OCI-LY7 (cell line): ENCODE measurements at regions not wholly inside any gene's neighbourhood (a gene's known extent, or its start where the extent isn't known, plus 50 kb on each side); places are given as distances from the start of the nearest gene placed in this dataset.

ENCODE experiments used
- BruUV-seq: library from RNA; stranded (reverse); fragments of 400-500 nt; replicated peaks from 2 replicates; lab custom pipeline; 2021; lab: Mats Ljungman, UMichigan
- CTCF ChIA-PET: fragments of 300-600 bp; sonication (Branson Sonifier 250); formaldehyde crosslinking; loops from one replicate; lab custom pipeline; 2022; ENCODE audit warnings: antibody characterized with exemption; ENCODE audit not compliant: unreplicated experiment; lab: Charles Lee
- POLR2A ChIA-PET: fragments of 300-600 bp; sonication (Branson Sonifier 250); formaldehyde crosslinking; loops from one replicate; lab custom pipeline; 2022; ENCODE audit warnings: antibody characterized with exemption; lab: Charles Lee
- DNase-seq: peaks from one replicate; pipeline ENCODE4 v3.0.0-alpha.2; 2015; ENCODE audit warnings: low spot score
- H2AFZ ChIP-seq: fragments of 200-600 bp; sonication (generic), shearing (Covaris generic); 2 replicates; pipeline ENCODE4 v1.6.1; 2014; ENCODE audit warnings: mild to moderate bottlenecking, antibody characterized with exemption, low read length, moderate library complexity
- H3K27ac ChIP-seq: fragments of 200-600 bp; sonication (generic); 2 replicates; pipeline ENCODE4 v1.5.1; 2014; ENCODE audit warnings: mixed run types, low read depth, mild to moderate bottlenecking, moderate library complexity, low read length, inconsistent platforms; ENCODE audit not compliant: poor library complexity, severe bottlenecking
- H3K36me3 ChIP-seq: fragments of 200-600 bp; sonication (generic); 2 replicates; pipeline ENCODE4 v1.6.1; 2014; ENCODE audit warnings: mild to moderate bottlenecking, antibody characterized with exemption, low read length, moderate library complexity, mixed read lengths; ENCODE audit not compliant: insufficient read depth
- H3K4me1 ChIP-seq: fragments of 200-600 bp; sonication (generic); 2 replicates; pipeline ENCODE4 v1.5.1; 2014; ENCODE audit warnings: mild to moderate bottlenecking, low read length; ENCODE audit not compliant: insufficient read depth, poor library complexity, severe bottlenecking
- H3K4me2 ChIP-seq: fragments of 200-600 bp; sonication (generic); 2 replicates; pipeline ENCODE4 v1.6.1; 2014; ENCODE audit warnings: mild to moderate bottlenecking, low read length
- H3K4me3 ChIP-seq: fragments of 200-600 bp; sonication (generic); 2 replicates; pipeline ENCODE4 v1.5.1; 2014; ENCODE audit warnings: mild to moderate bottlenecking, low read depth, low read length; ENCODE audit not compliant: poor library complexity, severe bottlenecking
- H3K79me2 ChIP-seq: fragments of 200-600 bp; sonication (generic); 2 replicates; pipeline ENCODE4 v1.6.1; 2016; ENCODE audit warnings: low read depth, mild to moderate bottlenecking, low read length, moderate library complexity, mixed read lengths; ENCODE audit not compliant: insufficient read depth
- H3K9me2 ChIP-seq: fragments of 200-600 bp; sonication (generic); 2 replicates; pipeline ENCODE4 v1.6.1; 2016; ENCODE audit warnings: mild to moderate bottlenecking, low read length, mixed read lengths; ENCODE audit not compliant: insufficient read depth
- H3K9me3 ChIP-seq: fragments of 200-600 bp; sonication (generic); 2 replicates; pipeline ENCODE4 v1.6.1; 2014; ENCODE audit warnings: mild to moderate bottlenecking, mixed run types, low read length, mixed read lengths
- H4K20me1 ChIP-seq: fragments of 200-600 bp; sonication (generic); 2 replicates; pipeline ENCODE4 v1.6.1; 2014; ENCODE audit warnings: mild to moderate bottlenecking, antibody characterized with exemption, low read length, moderate library complexity, mixed read lengths; ENCODE audit not compliant: insufficient read depth
- EZH2phosphoT487 ChIP-seq: fragments of 200-600 bp; sonication (generic); IDR thresholded peaks from 2 replicates; pipeline ENCODE4 v1.6.1; 2018; ENCODE audit warnings: low read depth, borderline replicate concordance, mild to moderate bottlenecking, mixed run types, antibody characterized with exemption, low read length, moderate library complexity, mixed read lengths
- intact Hi-C: fragments of 100-400 bp; cut with micrococcal nuclease; formaldehyde crosslinking; loops from one replicate; pipeline ENCODE4 v1.10.0; 2022; ENCODE audit not compliant: unreplicated experiment
- TF ChIP-seq, protein P1 (sequence below): fragments of 200-600 bp; sonication (generic); conservative IDR thresholded peaks from 2 replicates; pipeline ENCODE4 v1.5.1; 2014; ENCODE audit warnings: mild to moderate bottlenecking, antibody characterized with exemption, low read length, moderate library complexity, mixed read lengths

GRCh38 chr12:70176290-70176689, 66.9 kb upstream of the CNOT2 start:
- Histone ChIP-seq H3K4me3 (no peak overlapping the region), H3K36me3 (no peaks in the 10 kb centered on the region), H3K4me2 (no peak overlapping the region), H4K20me1 (no peaks in the 10 kb centered on the region), H3K4me1 (no peaks in the 10 kb centered on the region), H3K79me2 (no peaks in the 10 kb centered on the region), H3K9me3 (0 out of 2 replicates have a peak, but pooled peaks cover 4% of the 10 kb centered on the region), H3K9me2 (no peaks in the 10 kb centered on the region), H3K27ac (no peak overlapping the region), H2AFZ (no peak overlapping the region)
- intact Hi-C loops, result no loop called here
- DNase-seq, result no peak
- POLR2A ChIA-PET, result interaction anchor here (0.6 kb wide), 1 partner anchor 206 kb away, joined by 3 read pairs; no protein-coding TSS in a partner anchor
- TF ChIP-seq, protein P1, sequence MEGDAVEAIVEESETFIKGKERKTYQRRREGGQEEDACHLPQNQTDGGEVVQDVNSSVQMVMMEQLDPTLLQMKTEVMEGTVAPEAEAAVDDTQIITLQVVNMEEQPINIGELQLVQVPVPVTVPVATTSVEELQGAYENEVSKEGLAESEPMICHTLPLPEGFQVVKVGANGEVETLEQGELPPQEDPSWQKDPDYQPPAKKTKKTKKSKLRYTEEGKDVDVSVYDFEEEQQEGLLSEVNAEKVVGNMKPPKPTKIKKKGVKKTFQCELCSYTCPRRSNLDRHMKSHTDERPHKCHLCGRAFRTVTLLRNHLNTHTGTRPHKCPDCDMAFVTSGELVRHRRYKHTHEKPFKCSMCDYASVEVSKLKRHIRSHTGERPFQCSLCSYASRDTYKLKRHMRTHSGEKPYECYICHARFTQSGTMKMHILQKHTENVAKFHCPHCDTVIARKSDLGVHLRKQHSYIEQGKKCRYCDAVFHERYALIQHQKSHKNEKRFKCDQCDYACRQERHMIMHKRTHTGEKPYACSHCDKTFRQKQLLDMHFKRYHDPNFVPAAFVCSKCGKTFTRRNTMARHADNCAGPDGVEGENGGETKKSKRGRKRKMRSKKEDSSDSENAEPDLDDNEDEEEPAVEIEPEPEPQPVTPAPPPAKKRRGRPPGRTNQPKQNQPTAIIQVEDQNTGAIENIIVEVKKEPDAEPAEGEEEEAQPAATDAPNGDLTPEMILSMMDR, result no peak
- TF ChIP-seq EZH2phosphoT487, result no peak
- BruUV-seq, result no TSS peak
- CTCF ChIA-PET, result no interaction called here

DNA sequence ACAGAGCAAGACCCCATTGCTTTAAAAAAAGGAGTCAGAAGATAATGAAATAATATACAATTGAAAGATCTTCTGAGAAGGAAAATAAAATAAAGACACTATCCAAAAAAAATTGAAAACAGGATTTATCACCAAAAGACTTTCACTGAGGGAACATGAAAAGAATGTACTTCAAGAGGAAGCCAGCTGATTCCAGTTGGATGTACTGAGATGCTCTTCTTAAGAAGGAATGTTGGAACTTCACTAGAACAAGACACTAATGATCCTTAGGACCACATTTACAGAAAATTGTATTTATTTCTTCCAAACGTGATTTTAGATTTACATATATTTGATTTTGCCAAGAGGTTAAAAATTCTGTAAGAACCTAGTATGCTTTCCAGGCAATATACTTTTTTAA, 65.6 kb upstream of the CNOT2 start:
- H2AFZ ChIP-seq, result no peak overlapping the region
- ChIA-PET POLR2A (interaction anchor here (0.6 kb wide), 2 partner anchors 208 to 228 kb away, joined by 3 read pairs; no protein-coding TSS in a partner anchor), CTCF (no interaction called here)
- no peaks in the 10 kb centered on the region for H3K9me2 ChIP-seq
- no peaks in the 10 kb centered on the region for H3K36me3 ChIP-seq
- H3K9me3 ChIP-seq, result 0 out of 2 replicates have a peak, but pooled peaks cover 4% of the 10 kb centered on the region
- H4K20me1 ChIP-seq, result no peaks in the 10 kb centered on the region
- H3K4me1 ChIP-seq, result no peaks in the 10 kb centered on the region
- H3K79me2 ChIP-seq, result no peaks in the 10 kb centered on the region
- BruUV-seq, result no TSS peak
- TF ChIP-seq, protein P1, result no peak
- no peak for TF ChIP-seq EZH2phosphoT487
- H3K27ac ChIP-seq, result no peak overlapping the region
- no peak for DNase-seq
- H3K4me2 ChIP-seq, result no peak overlapping the region
- no peak overlapping the region for H3K4me3 ChIP-seq
- intact Hi-C loops, result no loop called here

- Histone ChIP-seq H3K4me3 (no peak overlapping the region), H3K9me3 (0 out of 2 replicates have a peak, but pooled peaks cover 4% of the 10 kb centered on the region), H3K27ac (no peak overlapping the region), H2AFZ (no peak overlapping the region), H3K4me1 (no peaks in the 10 kb centered on the region), H3K4me2 (no peak overlapping the region), H4K20me1 (no peaks in the 10 kb centered on the region), H3K9me2 (no peaks in the 10 kb centered on the region), H3K36me3 (no peaks in the 10 kb centered on the region), H3K79me2 (no peaks in the 10 kb centered on the region)
- no peak for DNase-seq
- ChIA-PET CTCF (no interaction called here), POLR2A (interaction anchor here (0.6 to 1.1 kb wide), 2 partner anchors 12 to 208 kb away, joined by 3 to 4 read pairs; no protein-coding TSS in a partner anchor)
- intact Hi-C loops, result no loop called here
- TF ChIP-seq, protein P1, result no peak
- TF ChIP-seq EZH2phosphoT487, result no peak
- no TSS peak for BruUV-seq
Observed at GRCh38 chr12:70178038-70178437, 65.2 kb upstream of the CNOT2 start.
